ENCODE measurements at regions not wholly inside any gene's neighbourhood (a gene's known extent, or its start where the extent isn't known, plus 50 kb on each side); places are given as distances from the start of the nearest gene placed in this dataset.

GRCh38 chr2:239886781-239887180 lies 138.4 kb downstream of the NDUFA10 start:
- Histone ChIP-seq H2AFZ (ENCODE audit: low read depth, low read length) (no peak overlapping the region), H3K4me1 (ENCODE audit: control insufficient read depth, extremely low read depth, insufficient read depth, low read length) (peaks cover 4% of the 10 kb centered on the region), H3K9me1 (replicated peaks; ENCODE audit: control insufficient read depth, extremely low read depth, insufficient read depth, low read length) (no peaks in the 10 kb centered on the region), H4K20me1 (replicated peaks; ENCODE audit: control insufficient read depth, extremely low read depth, insufficient read depth, low read length) (no peaks in the 10 kb centered on the region), H3K27ac (ENCODE audit: insufficient read depth, low read depth, low read length) (no peak overlapping the region), H3K4me3 (replicated peaks in 1 of 3; ENCODE audit: insufficient read depth in 1 of 3, low read depth in 1 of 3, low read length in 3 of 3) (no peak overlapping the region), H3K9ac (replicated peaks; ENCODE audit: extremely low read depth, insufficient read depth, low read length) (no peak overlapping the region), H3K9me3 (replicated peaks; ENCODE audit: control insufficient read depth, insufficient read depth, low read length) (no peaks in the 10 kb centered on the region), H3K36me3 (ENCODE audit: control insufficient read depth in 2 of 2, extremely low read depth in 1 of 2, insufficient read depth in 2 of 2, low read length in 2 of 2) (no peaks in the 10 kb centered on the region), H3K27me3 (ENCODE audit: control insufficient read depth in 2 of 2, insufficient read depth in 2 of 2, low read length in 2 of 2) (no peaks in the 10 kb centered on the region), H3K4me2 (ENCODE audit: insufficient read depth, low read length) (no peak overlapping the region), H3K79me2 (ENCODE audit: control insufficient read depth, insufficient read depth, low read length) (no peaks in the 10 kb centered on the region)
- no TSS peak for BruUV-seq (replicated peaks)
- POLR2A ChIA-PET, result no interaction called here
- TF ChIP-seq EZH2 (IDR thresholded peaks at IDR 0.05; ENCODE audit: borderline replicate concordance, low read depth, low read length, severe bottlenecking) (no peak), POLR2A (IDR thresholded peaks at IDR 0.05; ENCODE audit: low read depth, low read length) (no peak), JUN (IDR thresholded peaks at IDR 0.05; ENCODE audit: borderline replicate concordance, insufficient read depth, insufficient read length, low read depth) (no peak), FOS (IDR thresholded peaks at IDR 0.05; ENCODE audit: borderline replicate concordance, insufficient read depth, low read length) (no peak), POLR2AphosphoS5 (IDR thresholded peaks at IDR 0.05; ENCODE audit: insufficient read depth, low read depth, low read length) (no peak), CTCF (IDR thresholded peaks at IDR 0.05; ENCODE audit: extremely low read depth in 1 of 2, insufficient read depth in 1 of 2, low read depth in 1 of 2, low read length in 2 of 2) (no peak), GATA2 (IDR thresholded peaks at IDR 0.05; ENCODE audit: insufficient read depth, insufficient read length, low read depth, low read length) (no peak)
- dilution Hi-C loops (cut with MboI; ENCODE audit: extremely low pct_ligation_motif_present, low sequenced_read_pairs), result no loop called here
- CTCF ChIA-PET, result no interaction called here
- no peak for DNase-seq (ENCODE audit: low read depth, low spot score)
- FAIRE-seq, result no peak
- intact Hi-C loops (cut with micrococcal nuclease), result no loop called here

- intact Hi-C loops (cut with micrococcal nuclease) (no loop called here), dilution Hi-C loops (cut with MboI; ENCODE audit: extremely low pct_ligation_motif_present, low sequenced_read_pairs) (no loop called here)
- Histone ChIP-seq H3K36me3 (ENCODE audit: control insufficient read depth in 2 of 2, extremely low read depth in 1 of 2, insufficient read depth in 2 of 2, low read length in 2 of 2) (no peaks in the 10 kb centered on the region), H3K9ac (replicated peaks; ENCODE audit: extremely low read depth, insufficient read depth, low read length) (no peak overlapping the region), H2AFZ (ENCODE audit: low read depth, low read length) (no peak overlapping the region), H3K27ac (ENCODE audit: insufficient read depth, low read depth, low read length) (no peak overlapping the region), H3K4me2 (ENCODE audit: insufficient read depth, low read length) (no peak overlapping the region), H3K9me3 (replicated peaks; ENCODE audit: control insufficient read depth, insufficient read depth, low read length) (no peaks in the 10 kb centered on the region), H3K9me1 (replicated peaks; ENCODE audit: control insufficient read depth, extremely low read depth, insufficient read depth, low read length) (no peaks in the 10 kb centered on the region), H4K20me1 (replicated peaks; ENCODE audit: control insufficient read depth, extremely low read depth, insufficient read depth, low read length) (no peaks in the 10 kb centered on the region), H3K4me1 (ENCODE audit: control insufficient read depth, extremely low read depth, insufficient read depth, low read length) (peaks cover 17% of the 10 kb centered on the region), H3K79me2 (ENCODE audit: control insufficient read depth, insufficient read depth, low read length) (no peaks in the 10 kb centered on the region), H3K27me3 (ENCODE audit: control insufficient read depth in 2 of 2, insufficient read depth in 2 of 2, low read length in 2 of 2) (no peaks in the 10 kb centered on the region), H3K4me3 (replicated peaks in 1 of 3; ENCODE audit: insufficient read depth in 1 of 3, low read depth in 1 of 3, low read length in 3 of 3) (no peak overlapping the region)
- POLR2A ChIA-PET, result no interaction called here
- no TSS peak for BruUV-seq (replicated peaks)
- FAIRE-seq, result no peak
- no peak for TF ChIP-seq FOS (IDR thresholded peaks at IDR 0.05; ENCODE audit: borderline replicate concordance, insufficient read depth, low read length)
- TF ChIP-seq POLR2AphosphoS5 (IDR thresholded peaks at IDR 0.05; ENCODE audit: insufficient read depth, low read depth, low read length), result no peak
- TF ChIP-seq JUN (IDR thresholded peaks at IDR 0.05; ENCODE audit: borderline replicate concordance, insufficient read depth, insufficient read length, low read depth), result no peak
- TF ChIP-seq MYC (IDR thresholded peaks at IDR 0.05; ENCODE audit: low read depth, low read length), result no peak
- TF ChIP-seq EZH2 (IDR thresholded peaks at IDR 0.05; ENCODE audit: borderline replicate concordance, low read depth, low read length, severe bottlenecking), result no peak
- no peak for TF ChIP-seq CTCF (IDR thresholded peaks at IDR 0.05; ENCODE audit: extremely low read depth in 1 of 2, insufficient read depth in 1 of 2, low read depth in 1 of 2, low read length in 2 of 2)
- no peak for TF ChIP-seq MAX (IDR thresholded peaks at IDR 0.05; ENCODE audit: insufficient read depth, insufficient read length)
- DNase-seq (ENCODE audit: low read depth, low spot score), result no peak
- CTCF ChIA-PET, result no interaction called here
Observed at GRCh38 chr2:239884875-239885274, 140.3 kb downstream of the NDUFA10 start.
